DND-41 (cell line): ENCODE measurements at regions not wholly inside any gene's neighbourhood (a gene's known extent, or its start where the extent isn't known, plus 50 kb on each side); places are given as distances from the start of the nearest gene placed in this dataset.

ENCODE experiments used
- EZH2 ChIP-seq: IDR thresholded peaks from 3 replicates; pipeline ENCODE4 v1.6.1; 2012; ENCODE audit warnings: borderline replicate concordance, low read depth, mild to moderate bottlenecking, moderate library complexity, low read length, inconsistent platforms; ENCODE audit not compliant: severe bottlenecking
- TF ChIP-seq, protein P1 (sequence below): IDR thresholded peaks from 2 replicates; pipeline ENCODE4 v1.5.1; 2012; ENCODE audit warnings: borderline replicate concordance, low read length, moderate library complexity, mild to moderate bottlenecking; ENCODE audit not compliant: poor library complexity, severe bottlenecking; ENCODE audit errors: extremely low read depth

- TF ChIP-seq, protein P1, sequence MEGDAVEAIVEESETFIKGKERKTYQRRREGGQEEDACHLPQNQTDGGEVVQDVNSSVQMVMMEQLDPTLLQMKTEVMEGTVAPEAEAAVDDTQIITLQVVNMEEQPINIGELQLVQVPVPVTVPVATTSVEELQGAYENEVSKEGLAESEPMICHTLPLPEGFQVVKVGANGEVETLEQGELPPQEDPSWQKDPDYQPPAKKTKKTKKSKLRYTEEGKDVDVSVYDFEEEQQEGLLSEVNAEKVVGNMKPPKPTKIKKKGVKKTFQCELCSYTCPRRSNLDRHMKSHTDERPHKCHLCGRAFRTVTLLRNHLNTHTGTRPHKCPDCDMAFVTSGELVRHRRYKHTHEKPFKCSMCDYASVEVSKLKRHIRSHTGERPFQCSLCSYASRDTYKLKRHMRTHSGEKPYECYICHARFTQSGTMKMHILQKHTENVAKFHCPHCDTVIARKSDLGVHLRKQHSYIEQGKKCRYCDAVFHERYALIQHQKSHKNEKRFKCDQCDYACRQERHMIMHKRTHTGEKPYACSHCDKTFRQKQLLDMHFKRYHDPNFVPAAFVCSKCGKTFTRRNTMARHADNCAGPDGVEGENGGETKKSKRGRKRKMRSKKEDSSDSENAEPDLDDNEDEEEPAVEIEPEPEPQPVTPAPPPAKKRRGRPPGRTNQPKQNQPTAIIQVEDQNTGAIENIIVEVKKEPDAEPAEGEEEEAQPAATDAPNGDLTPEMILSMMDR = no peak
- no peak for TF ChIP-seq EZH2
Observed at GRCh38 chr6:125474061-125474460, 172.3 kb upstream of the HDDC2 start.
